ENCODE measurements at regions not wholly inside any gene's neighbourhood (a gene's known extent, or its start where the extent isn't known, plus 50 kb on each side); places are given as distances from the start of the nearest gene placed in this dataset.

DNA sequence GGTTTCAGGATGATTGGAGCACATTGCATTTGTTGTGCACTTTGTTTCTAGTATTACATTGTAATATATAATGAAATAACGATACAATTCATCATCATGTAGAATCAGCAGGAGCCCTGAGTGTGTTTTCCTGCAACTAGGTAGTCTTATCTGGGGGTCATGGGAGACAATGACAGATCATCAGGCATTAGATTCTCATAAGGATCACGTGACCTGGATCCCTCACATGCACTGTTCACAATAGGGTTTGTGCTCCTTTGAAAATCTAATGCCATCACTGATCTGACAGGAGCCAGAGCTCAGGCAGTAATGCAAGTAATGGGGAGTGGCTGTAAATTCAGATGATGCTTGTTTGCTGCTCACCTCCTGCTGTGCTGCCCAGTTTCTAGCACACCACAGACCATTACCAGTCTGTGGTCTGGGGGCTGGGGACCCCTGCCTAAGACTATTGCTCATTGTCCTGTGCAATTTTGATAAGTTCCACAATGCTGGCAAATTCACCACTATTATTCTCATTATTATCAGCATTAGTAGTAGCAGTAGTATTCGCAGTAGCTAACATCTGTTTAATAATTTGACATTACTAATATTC lies 428.7 kb upstream of the TNP1 start:
- TF ChIP-seq, protein P1, sequence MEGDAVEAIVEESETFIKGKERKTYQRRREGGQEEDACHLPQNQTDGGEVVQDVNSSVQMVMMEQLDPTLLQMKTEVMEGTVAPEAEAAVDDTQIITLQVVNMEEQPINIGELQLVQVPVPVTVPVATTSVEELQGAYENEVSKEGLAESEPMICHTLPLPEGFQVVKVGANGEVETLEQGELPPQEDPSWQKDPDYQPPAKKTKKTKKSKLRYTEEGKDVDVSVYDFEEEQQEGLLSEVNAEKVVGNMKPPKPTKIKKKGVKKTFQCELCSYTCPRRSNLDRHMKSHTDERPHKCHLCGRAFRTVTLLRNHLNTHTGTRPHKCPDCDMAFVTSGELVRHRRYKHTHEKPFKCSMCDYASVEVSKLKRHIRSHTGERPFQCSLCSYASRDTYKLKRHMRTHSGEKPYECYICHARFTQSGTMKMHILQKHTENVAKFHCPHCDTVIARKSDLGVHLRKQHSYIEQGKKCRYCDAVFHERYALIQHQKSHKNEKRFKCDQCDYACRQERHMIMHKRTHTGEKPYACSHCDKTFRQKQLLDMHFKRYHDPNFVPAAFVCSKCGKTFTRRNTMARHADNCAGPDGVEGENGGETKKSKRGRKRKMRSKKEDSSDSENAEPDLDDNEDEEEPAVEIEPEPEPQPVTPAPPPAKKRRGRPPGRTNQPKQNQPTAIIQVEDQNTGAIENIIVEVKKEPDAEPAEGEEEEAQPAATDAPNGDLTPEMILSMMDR (IDR thresholded peaks at IDR 0.05; ENCODE audit: low read depth, low read length) = no peak
- no peak for TF ChIP-seq POLR2A (IDR thresholded peaks at IDR 0.05; ENCODE audit: extremely low read depth, insufficient read length)
- no peak for TF ChIP-seq MYC (IDR thresholded peaks at IDR 0.05; ENCODE audit: low read depth, low read length)
- TF ChIP-seq, protein P2, sequence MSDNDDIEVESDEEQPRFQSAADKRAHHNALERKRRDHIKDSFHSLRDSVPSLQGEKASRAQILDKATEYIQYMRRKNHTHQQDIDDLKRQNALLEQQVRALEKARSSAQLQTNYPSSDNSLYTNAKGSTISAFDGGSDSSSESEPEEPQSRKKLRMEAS (IDR thresholded peaks at IDR 0.05; ENCODE audit: low read depth, low read length) = no peak

Data from NB4 (cell line).